ENCODE measurements at regions not wholly inside any gene's neighbourhood (a gene's known extent, or its start where the extent isn't known, plus 50 kb on each side); places are given as distances from the start of the nearest gene placed in this dataset.

DNA sequence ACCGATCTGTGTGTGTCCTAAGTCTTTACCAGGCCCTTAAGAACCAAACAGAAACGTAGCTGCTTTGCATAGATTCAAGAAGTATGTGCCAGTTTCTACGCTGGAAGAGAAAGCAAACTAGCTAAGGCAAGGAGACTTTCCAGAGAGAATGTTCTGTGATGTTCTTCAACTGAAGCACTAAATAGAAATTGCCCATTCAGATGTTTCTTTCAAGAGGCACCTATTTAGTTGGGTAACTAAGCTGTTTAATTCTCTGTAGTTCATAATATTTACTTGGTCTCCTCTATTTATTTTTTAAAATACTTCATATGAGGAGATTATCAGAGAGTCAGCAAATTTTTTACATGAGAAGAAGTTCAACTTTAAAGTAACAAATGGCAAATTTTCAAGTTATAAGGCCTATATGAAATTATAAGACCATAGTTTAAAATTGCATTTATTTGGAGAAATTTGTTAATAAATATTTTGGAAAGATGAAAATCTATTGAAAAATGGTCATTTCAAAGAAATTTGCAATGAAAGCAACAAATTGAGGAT is 279.0 kb downstream of the NEBL start:
- no peak overlapping the region for H3K9ac ChIP-seq (ENCODE audit: low read depth in 1 of 2, low read length in 2 of 2)
- no peak for DNase-seq (ENCODE audit: low spot score)
- TF ChIP-seq, protein P1, sequence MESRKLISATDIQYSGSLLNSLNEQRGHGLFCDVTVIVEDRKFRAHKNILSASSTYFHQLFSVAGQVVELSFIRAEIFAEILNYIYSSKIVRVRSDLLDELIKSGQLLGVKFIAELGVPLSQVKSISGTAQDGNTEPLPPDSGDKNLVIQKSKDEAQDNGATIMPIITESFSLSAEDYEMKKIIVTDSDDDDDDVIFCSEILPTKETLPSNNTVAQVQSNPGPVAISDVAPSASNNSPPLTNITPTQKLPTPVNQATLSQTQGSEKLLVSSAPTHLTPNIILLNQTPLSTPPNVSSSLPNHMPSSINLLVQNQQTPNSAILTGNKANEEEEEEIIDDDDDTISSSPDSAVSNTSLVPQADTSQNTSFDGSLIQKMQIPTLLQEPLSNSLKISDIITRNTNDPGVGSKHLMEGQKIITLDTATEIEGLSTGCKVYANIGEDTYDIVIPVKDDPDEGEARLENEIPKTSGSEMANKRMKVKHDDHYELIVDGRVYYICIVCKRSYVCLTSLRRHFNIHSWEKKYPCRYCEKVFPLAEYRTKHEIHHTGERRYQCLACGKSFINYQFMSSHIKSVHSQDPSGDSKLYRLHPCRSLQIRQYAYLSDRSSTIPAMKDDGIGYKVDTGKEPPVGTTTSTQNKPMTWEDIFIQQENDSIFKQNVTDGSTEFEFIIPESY (IDR thresholded peaks at IDR 0.05): no peak
- TF ChIP-seq JUND (IDR thresholded peaks at IDR 0.05): no peak
- TF ChIP-seq HNF4A (conservative IDR thresholded peaks at IDR 0.05): no peak
- TF ChIP-seq, protein P2, sequence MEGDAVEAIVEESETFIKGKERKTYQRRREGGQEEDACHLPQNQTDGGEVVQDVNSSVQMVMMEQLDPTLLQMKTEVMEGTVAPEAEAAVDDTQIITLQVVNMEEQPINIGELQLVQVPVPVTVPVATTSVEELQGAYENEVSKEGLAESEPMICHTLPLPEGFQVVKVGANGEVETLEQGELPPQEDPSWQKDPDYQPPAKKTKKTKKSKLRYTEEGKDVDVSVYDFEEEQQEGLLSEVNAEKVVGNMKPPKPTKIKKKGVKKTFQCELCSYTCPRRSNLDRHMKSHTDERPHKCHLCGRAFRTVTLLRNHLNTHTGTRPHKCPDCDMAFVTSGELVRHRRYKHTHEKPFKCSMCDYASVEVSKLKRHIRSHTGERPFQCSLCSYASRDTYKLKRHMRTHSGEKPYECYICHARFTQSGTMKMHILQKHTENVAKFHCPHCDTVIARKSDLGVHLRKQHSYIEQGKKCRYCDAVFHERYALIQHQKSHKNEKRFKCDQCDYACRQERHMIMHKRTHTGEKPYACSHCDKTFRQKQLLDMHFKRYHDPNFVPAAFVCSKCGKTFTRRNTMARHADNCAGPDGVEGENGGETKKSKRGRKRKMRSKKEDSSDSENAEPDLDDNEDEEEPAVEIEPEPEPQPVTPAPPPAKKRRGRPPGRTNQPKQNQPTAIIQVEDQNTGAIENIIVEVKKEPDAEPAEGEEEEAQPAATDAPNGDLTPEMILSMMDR (IDR thresholded peaks at IDR 0.05; ENCODE audit: low read depth, low read length, missing input control): no peak
- TF ChIP-seq FOXA1 (IDR thresholded peaks at IDR 0.05): no peak
- no peak for TF ChIP-seq RAD21 (IDR thresholded peaks at IDR 0.05)
- TF ChIP-seq RXRA (IDR thresholded peaks at IDR 0.05): no peak
- TF ChIP-seq EGR1 (IDR thresholded peaks at IDR 0.05; ENCODE audit: low read depth in 2 of 2): no peak
- TF ChIP-seq HNF4G (IDR thresholded peaks at IDR 0.05): no peak
- TF ChIP-seq FOXA2 (IDR thresholded peaks at IDR 0.05): no peak
- no peak for TF ChIP-seq SP1 (IDR thresholded peaks at IDR 0.05)
- TF ChIP-seq GABPA (IDR thresholded peaks at IDR 0.05 in 1 of 2, conservative IDR thresholded peaks at IDR 0.05 in 1 of 2): no peak
- no peaks in the 10 kb centered on the region for H3K36me3 ChIP-seq (ENCODE audit: control insufficient read depth in 4 of 4, insufficient read depth in 3 of 4, low read depth in 1 of 4, low read length in 3 of 4)
- H3K9me3 ChIP-seq (ENCODE audit: control insufficient read depth in 4 of 4, low read length in 3 of 4): no peaks in the 10 kb centered on the region
- no peak overlapping the region for H3K27ac ChIP-seq (ENCODE audit: low read depth in 1 of 2, low read length in 2 of 2)
- H3K4me1 ChIP-seq (ENCODE audit: control insufficient read depth in 4 of 4, insufficient read depth in 4 of 4, low read length in 3 of 4): no peaks in the 10 kb centered on the region
- H3K27me3 ChIP-seq (ENCODE audit: control insufficient read depth in 4 of 4, insufficient read depth in 4 of 4, low read length in 3 of 4): no peaks in the 10 kb centered on the region
- no peak overlapping the region for H3K4me3 ChIP-seq (ENCODE audit: low read depth in 1 of 3, low read length in 3 of 3)
- 65% methylated on average over 3 of the region's 3 CpGs for WGBS

DNA sequence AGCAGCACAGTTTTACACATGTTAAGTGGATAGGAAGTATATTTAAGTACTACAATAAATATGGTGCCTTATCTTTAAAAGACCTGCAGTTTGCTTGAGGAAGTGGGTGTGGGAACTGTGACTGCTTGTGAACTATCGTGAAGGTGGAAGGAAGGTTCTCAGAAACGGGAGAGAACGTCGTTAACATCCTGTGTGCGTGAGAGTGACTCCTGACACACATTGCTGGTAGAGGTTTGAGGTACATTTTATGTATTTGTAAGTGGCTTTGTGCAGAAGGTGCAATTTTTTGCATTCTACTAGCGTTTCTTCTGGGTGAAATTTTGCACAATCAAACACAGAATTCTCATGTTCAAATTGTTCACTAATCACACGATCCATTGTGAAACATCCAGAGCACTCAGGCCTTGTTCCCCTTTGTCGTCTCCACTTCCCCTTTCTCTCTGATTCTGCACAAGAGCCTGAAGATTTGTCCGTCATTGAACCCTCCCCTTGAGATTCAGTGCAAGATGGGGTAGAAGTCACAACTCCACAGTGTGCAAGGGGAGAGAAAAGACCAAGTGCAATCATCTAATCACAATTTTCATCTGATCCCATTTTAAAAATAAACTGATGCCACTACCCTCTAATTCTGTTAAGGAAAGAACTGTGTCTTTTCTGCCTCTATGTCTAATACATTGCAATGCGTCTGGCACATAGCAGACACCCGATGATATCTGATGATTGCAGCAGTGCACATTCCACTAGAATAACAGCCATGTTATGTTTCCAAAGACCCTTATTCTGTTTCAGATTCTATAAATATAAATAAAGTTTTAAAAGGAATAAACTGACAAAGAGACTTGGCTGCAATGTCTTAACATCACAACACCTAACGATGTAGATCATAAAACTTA is 279.9 kb downstream of the NEBL start:
- H3K9me3 ChIP-seq (ENCODE audit: control insufficient read depth in 4 of 4, low read length in 3 of 4): no peaks in the 10 kb centered on the region
- H3K4me3 ChIP-seq (ENCODE audit: low read depth in 1 of 3, low read length in 3 of 3): no peak overlapping the region
- H3K36me3 ChIP-seq (ENCODE audit: control insufficient read depth in 4 of 4, insufficient read depth in 3 of 4, low read depth in 1 of 4, low read length in 3 of 4): no peaks in the 10 kb centered on the region
- WGBS: 62% methylated on average over 12 of the region's 12 CpGs
- no peak for DNase-seq (ENCODE audit: low spot score)
- H3K27me3 ChIP-seq (ENCODE audit: control insufficient read depth in 4 of 4, insufficient read depth in 4 of 4, low read length in 3 of 4): no peaks in the 10 kb centered on the region
- H3K27ac ChIP-seq (ENCODE audit: low read depth in 1 of 2, low read length in 2 of 2): no peak overlapping the region
- TF ChIP-seq FOXA2 (IDR thresholded peaks at IDR 0.05) (no peak), GABPA (IDR thresholded peaks at IDR 0.05 in 1 of 2, conservative IDR thresholded peaks at IDR 0.05 in 1 of 2) (no peak), RXRA (IDR thresholded peaks at IDR 0.05) (no peak), YY1 (IDR thresholded peaks at IDR 0.05) (no peak), JUND (IDR thresholded peaks at IDR 0.05) (no peak), EGR1 (IDR thresholded peaks at IDR 0.05; ENCODE audit: low read depth in 2 of 2) (no peak)
- TF ChIP-seq, protein P1 (IDR thresholded peaks at IDR 0.05): no peak
- no peaks in the 10 kb centered on the region for H3K4me1 ChIP-seq (ENCODE audit: control insufficient read depth in 4 of 4, insufficient read depth in 4 of 4, low read length in 3 of 4)
- H3K9ac ChIP-seq (ENCODE audit: low read depth in 1 of 2, low read length in 2 of 2): no peak overlapping the region

Data from liver (tissue), 8 donors.